Lower leg skin (tissue), 4 donors: ENCODE measurements at regions not wholly inside any gene's neighbourhood (a gene's known extent, or its start where the extent isn't known, plus 50 kb on each side); places are given as distances from the start of the nearest gene placed in this dataset.
"Not testable (repeated sequence)": the region's sequence is repeated elsewhere in the genome, so short reads cannot be mapped to it uniquely, and the experiment has no call there.

Experiments
- DNase-seq, 2 donors: peaks; one replicate each; pipeline ENCODE4 v3.0.0-alpha.2; 2019; ENCODE audit warnings: low spot score in 2 of 2
- H3K4me3 ChIP-seq: fragments of 200-600 bp; sonication (generic); 2 replicates; pipeline ENCODE4 v1.5.1; 2017; ENCODE audit warnings: mild to moderate bottlenecking, low read depth; ENCODE audit not compliant: poor library complexity, severe bottlenecking
- CTCF ChIP-seq, 3 donors: fragments of 450-650 bp; IDR thresholded peaks; one replicate each; pipeline ENCODE4 v1.5.1; 2016; ENCODE audit warnings: antibody characterized with exemption in 3 of 3, mild to moderate bottlenecking in 3 of 3, moderate library complexity in 2 of 3
- POLR2A ChIP-seq, 2 donors: fragments of 450-650 bp; IDR thresholded peaks; one replicate each; pipeline ENCODE4 v1.6.1; 2016 to 2017; ENCODE audit warnings: antibody characterized with exemption in 2 of 2, mild to moderate bottlenecking in 1 of 2, moderate library complexity in 1 of 2
- WGBS, 2 donors: methylation state at CpG; one replicate each; pipeline ENCODE4 v1.1.5; 2018; 5-methylcytosine and 5-hydroxymethylcytosine counted together
- intact Hi-C: fragments of 100-400 bp; cut with DNase I; formaldehyde crosslinking; loops from one replicate; pipeline ENCODE4 v1.15.0; 2023; ENCODE audit warnings: low total_unique reads

GRCh38 chr3:89013536-89013935 lies 93.9 kb upstream of the EPHA3 start:
- 70 to 72% methylated on average over 3 of the region's 3 CpGs for WGBS, 2 donors
- no peak overlapping the region for H3K4me3 ChIP-seq
- intact Hi-C loops: no loop called here

GRCh38 chr3:89017531-89017930 lies 89.9 kb upstream of the EPHA3 start:
- H3K4me3 ChIP-seq: no peak overlapping the region
- WGBS, 2 donors: 90 to 98% methylated on average over 1 of the region's 1 CpG
- intact Hi-C loops: no loop called here
- DNase-seq: no peak
- TF ChIP-seq POLR2A (IDR thresholded peaks at IDR 0.05) (no peak), CTCF (IDR thresholded peaks at IDR 0.05) (no peak)

More at GRCh38 chr3:89013536-89013935, 93.9 kb upstream of the EPHA3 start:
- no peak for TF ChIP-seq CTCF (IDR thresholded peaks at IDR 0.05)
- no peak for TF ChIP-seq POLR2A (IDR thresholded peaks at IDR 0.05)
- no peak for DNase-seq

GRCh38 chr3:89025185-89025584 lies 82.2 kb upstream of the EPHA3 start:
- no peak for TF ChIP-seq CTCF (IDR thresholded peaks at IDR 0.05)
- no peak for TF ChIP-seq POLR2A (IDR thresholded peaks at IDR 0.05)
- no peak overlapping the region for H3K4me3 ChIP-seq
- intact Hi-C loops: no loop called here
- DNase-seq: no peak
- 37 to 39% methylated on average over 4 of the region's 4 CpGs for WGBS, 2 donors

- 46 to 47% methylated on average over 1 of the region's 1 CpG for WGBS, 2 donors
- DNase-seq: no peak
- intact Hi-C loops: no loop called here
- TF ChIP-seq POLR2A (IDR thresholded peaks at IDR 0.05) (no peak), CTCF (IDR thresholded peaks at IDR 0.05) (no peak)
- no peak overlapping the region for H3K4me3 ChIP-seq
Measured at GRCh38 chr3:89032346-89033013, 74.9 kb upstream of the EPHA3 start.

- intact Hi-C loops, DNase-seq, H3K4me3 ChIP-seq: not testable (repeated sequence)
- 82 to 90% methylated on average over 6 of the region's 6 CpGs for WGBS, 2 donors
Measured at GRCh38 chr3:89034723-89035122, 72.7 kb upstream of the EPHA3 start.

GRCh38 chr3:89038869-89039268 lies 68.6 kb upstream of the EPHA3 start:
- DNase-seq: no peak
- H3K4me3 ChIP-seq: no peak overlapping the region
- WGBS, 2 donors: 0% methylated on average over 1 of the region's 1 CpG
- intact Hi-C loops: no loop called here
- TF ChIP-seq POLR2A (IDR thresholded peaks at IDR 0.05) (no peak), CTCF (IDR thresholded peaks at IDR 0.05) (no peak)
